ENCODE measurements at regions not wholly inside any gene's neighbourhood (a gene's known extent, or its start where the extent isn't known, plus 50 kb on each side); places are given as distances from the start of the nearest gene placed in this dataset.

- Mint-ChIP-seq H3K9me3 (ENCODE audit: low read depth) (no peaks in the 10 kb centered on the region), H3K27ac (no peak overlapping the region), H3K27me3 (no peaks in the 10 kb centered on the region), H3K4me3 (no peak overlapping the region), H3K36me3 (no peaks in the 10 kb centered on the region), H3K4me1 (ENCODE audit: low read depth) (no peaks in the 10 kb centered on the region)
Measured at GRCh38 chr2:129667577-129667976, 311.9 kb upstream of the RAB6C start.

GRCh38 chr2:129672521-129672920, 306.9 kb upstream of the RAB6C start:
- H3K4me3 Mint-ChIP-seq: no peak overlapping the region
- no peaks in the 10 kb centered on the region for H3K4me1 Mint-ChIP-seq (ENCODE audit: low read depth)

GRCh38 chr2:129673234-129673633, 306.2 kb upstream of the RAB6C start:
- Mint-ChIP-seq H3K4me3 (no peak overlapping the region), H3K36me3 (no peaks in the 10 kb centered on the region), H3K9me3 (ENCODE audit: low read depth) (no peaks in the 10 kb centered on the region), H3K4me1 (ENCODE audit: low read depth) (no peaks in the 10 kb centered on the region), H3K27ac (no peak overlapping the region), H3K27me3 (no peaks in the 10 kb centered on the region)

More at GRCh38 chr2:129672521-129672920, 306.9 kb upstream of the RAB6C start:
- no peaks in the 10 kb centered on the region for H3K9me3 Mint-ChIP-seq (ENCODE audit: low read depth)
- no peaks in the 10 kb centered on the region for H3K27me3 Mint-ChIP-seq
- H3K36me3 Mint-ChIP-seq: no peaks in the 10 kb centered on the region
- no peak overlapping the region for H3K27ac Mint-ChIP-seq

- no peaks in the 10 kb centered on the region for H3K27me3 Mint-ChIP-seq
- H3K9me3 Mint-ChIP-seq (ENCODE audit: low read depth): no peaks in the 10 kb centered on the region
- no peaks in the 10 kb centered on the region for H3K36me3 Mint-ChIP-seq
- H3K4me1 Mint-ChIP-seq (ENCODE audit: low read depth): no peaks in the 10 kb centered on the region
- no peak overlapping the region for H3K27ac Mint-ChIP-seq
- H3K4me3 Mint-ChIP-seq: no peak overlapping the region
Measured at GRCh38 chr2:129673847-129674711, 305.4 kb upstream of the RAB6C start.

- H3K27me3 Mint-ChIP-seq: no peaks in the 10 kb centered on the region
- H3K36me3 Mint-ChIP-seq: no peaks in the 10 kb centered on the region
- no peak overlapping the region for H3K4me3 Mint-ChIP-seq
- no peaks in the 10 kb centered on the region for H3K4me1 Mint-ChIP-seq (ENCODE audit: low read depth)
- H3K27ac Mint-ChIP-seq: no peak overlapping the region
- no peaks in the 10 kb centered on the region for H3K9me3 Mint-ChIP-seq (ENCODE audit: low read depth)
Measured at GRCh38 chr2:129678751-129679150, 300.7 kb upstream of the RAB6C start.

- Mint-ChIP-seq H3K4me1 (ENCODE audit: low read depth) (no peaks in the 10 kb centered on the region), H3K9me3 (ENCODE audit: low read depth) (no peaks in the 10 kb centered on the region), H3K27ac (no peak overlapping the region), H3K4me3 (no peak overlapping the region), H3K27me3 (no peaks in the 10 kb centered on the region), H3K36me3 (no peaks in the 10 kb centered on the region)
Measured at GRCh38 chr2:129681788-129682187, 297.7 kb upstream of the RAB6C start.

GRCh38 chr2:129689653-129690448, 289.6 kb upstream of the RAB6C start:
- Mint-ChIP-seq H3K4me1 (ENCODE audit: low read depth) (peaks cover 9% of the 10 kb centered on the region), H3K27me3 (peaks cover 4% of the 10 kb centered on the region), H3K4me3 (no peak overlapping the region), H3K36me3 (peaks cover 5% of the 10 kb centered on the region), H3K27ac (no peak overlapping the region), H3K9me3 (ENCODE audit: low read depth) (peaks cover 18% of the 10 kb centered on the region)

GRCh38 chr2:129695496-129695895, 284.0 kb upstream of the RAB6C start:
- Mint-ChIP-seq H3K27me3 (peaks cover 2% of the 10 kb centered on the region), H3K36me3 (peaks cover 5% of the 10 kb centered on the region), H3K9me3 (ENCODE audit: low read depth) (peaks cover 14% of the 10 kb centered on the region), H3K4me3 (no peak overlapping the region), H3K4me1 (ENCODE audit: low read depth) (no peaks in the 10 kb centered on the region), H3K27ac (no peak overlapping the region)

- Mint-ChIP-seq H3K27ac (no peak overlapping the region), H3K36me3 (peaks cover 2% of the 10 kb centered on the region), H3K4me3 (no peak overlapping the region), H3K4me1 (ENCODE audit: low read depth) (no peaks in the 10 kb centered on the region), H3K27me3 (peaks cover 2% of the 10 kb centered on the region), H3K9me3 (ENCODE audit: low read depth) (no peaks in the 10 kb centered on the region)
Measured at GRCh38 chr2:129698593-129698992, 280.9 kb upstream of the RAB6C start.

GRCh38 chr2:129699781-129700573, 279.5 kb upstream of the RAB6C start:
- Mint-ChIP-seq H3K27me3 (peaks cover 2% of the 10 kb centered on the region), H3K36me3 (no peaks in the 10 kb centered on the region), H3K27ac (no peak overlapping the region), H3K4me1 (ENCODE audit: low read depth) (no peaks in the 10 kb centered on the region), H3K9me3 (ENCODE audit: low read depth) (no peaks in the 10 kb centered on the region), H3K4me3 (no peak overlapping the region)

- Mint-ChIP-seq H3K4me1 (ENCODE audit: low read depth) (no peaks in the 10 kb centered on the region), H3K4me3 (no peak overlapping the region), H3K27me3 (peaks cover 2% of the 10 kb centered on the region), H3K36me3 (no peaks in the 10 kb centered on the region), H3K9me3 (ENCODE audit: low read depth) (no peaks in the 10 kb centered on the region), H3K27ac (no peak overlapping the region)
Measured at GRCh38 chr2:129702416-129703176, 276.9 kb upstream of the RAB6C start.

GRCh38 chr2:129705085-129705484, 274.4 kb upstream of the RAB6C start:
- no peak overlapping the region for H3K4me3 Mint-ChIP-seq
- H3K4me1 Mint-ChIP-seq (ENCODE audit: low read depth): no peaks in the 10 kb centered on the region

GRCh38 chr2:129707800-129708199, 271.7 kb upstream of the RAB6C start:
- Mint-ChIP-seq H3K27ac (no peak overlapping the region), H3K36me3 (no peaks in the 10 kb centered on the region), H3K4me3 (no peak overlapping the region), H3K27me3 (peaks cover 2% of the 10 kb centered on the region), H3K9me3 (ENCODE audit: low read depth) (no peaks in the 10 kb centered on the region), H3K4me1 (ENCODE audit: low read depth) (no peaks in the 10 kb centered on the region)

More at GRCh38 chr2:129705085-129705484, 274.4 kb upstream of the RAB6C start:
- H3K27me3 Mint-ChIP-seq: peaks cover 2% of the 10 kb centered on the region
- H3K27ac Mint-ChIP-seq: no peak overlapping the region
- no peaks in the 10 kb centered on the region for H3K36me3 Mint-ChIP-seq
- H3K9me3 Mint-ChIP-seq (ENCODE audit: low read depth): no peaks in the 10 kb centered on the region

- H3K36me3 Mint-ChIP-seq: no peaks in the 10 kb centered on the region
Measured at GRCh38 chr2:129708221-129708967, 271.1 kb upstream of the RAB6C start.

More at GRCh38 chr2:129708221-129708967, 271.1 kb upstream of the RAB6C start:
- Mint-ChIP-seq H3K4me1 (ENCODE audit: low read depth) (no peaks in the 10 kb centered on the region), H3K4me3 (no peak overlapping the region), H3K9me3 (ENCODE audit: low read depth) (no peaks in the 10 kb centered on the region), H3K27me3 (peaks cover 2% of the 10 kb centered on the region), H3K27ac (no peak overlapping the region)
